Endothelial cell of umbilical vein (primary cell): ENCODE measurements at regions not wholly inside any gene's neighbourhood (a gene's known extent, or its start where the extent isn't known, plus 50 kb on each side); places are given as distances from the start of the nearest gene placed in this dataset.

Experiments used
- EZH2 ChIP-seq: IDR thresholded peaks from 2 replicates; pipeline ENCODE4 v1.6.1; 2012; ENCODE audit warnings: borderline replicate concordance, low read depth, mild to moderate bottlenecking, moderate library complexity, low read length, inconsistent platforms; ENCODE audit not compliant: severe bottlenecking
- FOS ChIP-seq: IDR thresholded peaks from 2 replicates; pipeline ENCODE4 v1.6.1; 2011; ENCODE audit warnings: mild to moderate bottlenecking, low read length, moderate library complexity, borderline replicate concordance; ENCODE audit not compliant: insufficient read depth
- JUN ChIP-seq: IDR thresholded peaks from 2 replicates; pipeline ENCODE4 v1.6.1; 2011; ENCODE audit warnings: borderline replicate concordance, low read depth; ENCODE audit not compliant: insufficient read length, insufficient read depth
- MYC ChIP-seq: IDR thresholded peaks from one replicate; pipeline ENCODE4 v1.6.1; 2011; ENCODE audit warnings: mild to moderate bottlenecking, low read depth, low read length
- POLR2A ChIP-seq: IDR thresholded peaks from 2 replicates; pipeline ENCODE4 v1.6.1; 2012; ENCODE audit warnings: low read depth, mild to moderate bottlenecking, control low read depth, low read length
- POLR2AphosphoS5 ChIP-seq: IDR thresholded peaks from 2 replicates; pipeline ENCODE4 v1.6.1; 2012; ENCODE audit warnings: low read depth, mild to moderate bottlenecking, control low read depth, low read length, moderate library complexity; ENCODE audit not compliant: insufficient read depth
- TF ChIP-seq, protein P1 (sequence below), 2 donors: IDR thresholded peaks; 1 replicate in 1 of 2; 2 replicates in 1 of 2; pipeline ENCODE4 v1.5.1; 2011; ENCODE audit warnings: low read length in 2 of 2, mild to moderate bottlenecking in 2 of 2, moderate library complexity in 2 of 2, control low read depth in 1 of 2, inconsistent platforms in 1 of 2, low read depth in 1 of 2; ENCODE audit not compliant: insufficient read depth in 1 of 2; ENCODE audit errors: extremely low read depth in 1 of 2
- TF ChIP-seq, protein P2 (sequence below): IDR thresholded peaks from 2 replicates; pipeline ENCODE4 v1.6.1; 2011; ENCODE audit not compliant: insufficient read depth, insufficient read length

DNA sequence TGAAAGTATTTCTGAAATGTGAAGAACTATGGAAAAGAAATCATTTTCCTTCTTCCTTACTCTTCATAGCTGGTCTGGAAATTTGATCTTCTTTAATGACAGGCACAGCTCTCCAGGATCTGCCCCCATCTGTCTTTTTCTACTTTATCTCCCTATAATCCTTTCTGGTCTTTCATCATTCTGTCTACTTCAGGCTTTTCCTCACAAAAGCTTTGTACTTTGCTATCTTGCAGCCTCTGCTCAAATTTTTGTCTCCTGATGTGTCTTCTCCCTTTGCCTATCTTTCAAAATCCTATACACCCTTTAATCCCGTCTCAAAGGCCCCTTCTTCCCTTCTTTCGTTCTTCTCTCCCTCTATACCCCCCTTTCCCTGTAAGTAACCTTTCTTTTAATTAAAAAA is 114.9 kb upstream of the ATP10B start:
- TF ChIP-seq POLR2A: no peak
- TF ChIP-seq, protein P1, sequence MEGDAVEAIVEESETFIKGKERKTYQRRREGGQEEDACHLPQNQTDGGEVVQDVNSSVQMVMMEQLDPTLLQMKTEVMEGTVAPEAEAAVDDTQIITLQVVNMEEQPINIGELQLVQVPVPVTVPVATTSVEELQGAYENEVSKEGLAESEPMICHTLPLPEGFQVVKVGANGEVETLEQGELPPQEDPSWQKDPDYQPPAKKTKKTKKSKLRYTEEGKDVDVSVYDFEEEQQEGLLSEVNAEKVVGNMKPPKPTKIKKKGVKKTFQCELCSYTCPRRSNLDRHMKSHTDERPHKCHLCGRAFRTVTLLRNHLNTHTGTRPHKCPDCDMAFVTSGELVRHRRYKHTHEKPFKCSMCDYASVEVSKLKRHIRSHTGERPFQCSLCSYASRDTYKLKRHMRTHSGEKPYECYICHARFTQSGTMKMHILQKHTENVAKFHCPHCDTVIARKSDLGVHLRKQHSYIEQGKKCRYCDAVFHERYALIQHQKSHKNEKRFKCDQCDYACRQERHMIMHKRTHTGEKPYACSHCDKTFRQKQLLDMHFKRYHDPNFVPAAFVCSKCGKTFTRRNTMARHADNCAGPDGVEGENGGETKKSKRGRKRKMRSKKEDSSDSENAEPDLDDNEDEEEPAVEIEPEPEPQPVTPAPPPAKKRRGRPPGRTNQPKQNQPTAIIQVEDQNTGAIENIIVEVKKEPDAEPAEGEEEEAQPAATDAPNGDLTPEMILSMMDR (IDR thresholded peaks at IDR 0.05; ENCODE audit: extremely low read depth in 1 of 2, insufficient read depth in 1 of 2, low read depth in 1 of 2, low read length in 2 of 2): no peak
- TF ChIP-seq POLR2AphosphoS5: no peak
- TF ChIP-seq EZH2: no peak
- TF ChIP-seq FOS: no peak
- TF ChIP-seq JUN: no peak
- TF ChIP-seq, protein P2, sequence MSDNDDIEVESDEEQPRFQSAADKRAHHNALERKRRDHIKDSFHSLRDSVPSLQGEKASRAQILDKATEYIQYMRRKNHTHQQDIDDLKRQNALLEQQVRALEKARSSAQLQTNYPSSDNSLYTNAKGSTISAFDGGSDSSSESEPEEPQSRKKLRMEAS: no peak
- no peak for TF ChIP-seq MYC
